GM12864 (cell line): ENCODE measurements at regions not wholly inside any gene's neighbourhood (a gene's known extent, or its start where the extent isn't known, plus 50 kb on each side); places are given as distances from the start of the nearest gene placed in this dataset.
"Not testable (repeated sequence)": the region's sequence is repeated elsewhere in the genome, so short reads cannot be mapped to it uniquely, and the experiment has no call there.

Experiments
- DNase-seq: peaks from one replicate; pipeline ENCODE4 v3.0.0-alpha.2; 2011; ENCODE audit warnings: low read depth
- H3K4me3 ChIP-seq: 2 replicates; pipeline ENCODE4 v1.5.1; 2011; ENCODE audit warnings: mild to moderate bottlenecking, low read depth, low read length, control low read depth
- CTCF ChIP-seq: IDR thresholded peaks from 2 replicates; pipeline ENCODE4 v1.5.1; 2011; ENCODE audit warnings: low read depth, mild to moderate bottlenecking, moderate library complexity, low read length, control low read depth, inconsistent platforms; ENCODE audit errors: missing control alignments

- TF ChIP-seq CTCF = no peak
- DNase-seq = no peak
- H3K4me3 ChIP-seq = no peak overlapping the region
These were observed 308.9 kb downstream of the GLUD2 start for GRCh38 chrX:121356139-121356849.

GRCh38 chrX:121356850-121357171 is 309.4 kb downstream of the GLUD2 start:
- H3K4me3 ChIP-seq = no peak overlapping the region
- TF ChIP-seq CTCF = no peak
- DNase-seq = no peak

GRCh38 chrX:121360280-121360679 is 312.9 kb downstream of the GLUD2 start:
- DNase-seq = no peak
- no peak for TF ChIP-seq CTCF
- no peak overlapping the region for H3K4me3 ChIP-seq

GRCh38 chrX:121365572-121366161 is 318.3 kb downstream of the GLUD2 start:
- no peak for TF ChIP-seq CTCF
- no peak for DNase-seq
- H3K4me3 ChIP-seq = no peak overlapping the region

- TF ChIP-seq CTCF = no peak
- no peak overlapping the region for H3K4me3 ChIP-seq
- DNase-seq = no peak
These were observed 327.1 kb downstream of the GLUD2 start for GRCh38 chrX:121374471-121374870.

GRCh38 chrX:121381915-121382314 is 334.5 kb downstream of the GLUD2 start:
- DNase-seq, H3K4me3 ChIP-seq: not testable (repeated sequence)

- H3K4me3 ChIP-seq = no peak overlapping the region
- no peak for TF ChIP-seq CTCF
- DNase-seq = no peak
These were observed 342.7 kb downstream of the GLUD2 start for GRCh38 chrX:121389976-121390714.
